GM19239 (cell line): ENCODE measurements at regions not wholly inside any gene's neighbourhood (a gene's known extent, or its start where the extent isn't known, plus 50 kb on each side); places are given as distances from the start of the nearest gene placed in this dataset.
"Not testable (repeated sequence)": the region's sequence is repeated elsewhere in the genome, so short reads cannot be mapped to it uniquely, and the experiment has no call there.

ENCODE experiments used
- DNase-seq: peaks from one replicate; pipeline ENCODE4 v3.0.0; 2011; ENCODE audit warnings: low spot score; ENCODE audit not compliant: insufficient read length
- FAIRE-seq: peaks from 2 replicates; lab custom pipeline; 2011; peaks lifted over from hg19 to GRCh38; lab: Jason Lieb, UNC

DNA sequence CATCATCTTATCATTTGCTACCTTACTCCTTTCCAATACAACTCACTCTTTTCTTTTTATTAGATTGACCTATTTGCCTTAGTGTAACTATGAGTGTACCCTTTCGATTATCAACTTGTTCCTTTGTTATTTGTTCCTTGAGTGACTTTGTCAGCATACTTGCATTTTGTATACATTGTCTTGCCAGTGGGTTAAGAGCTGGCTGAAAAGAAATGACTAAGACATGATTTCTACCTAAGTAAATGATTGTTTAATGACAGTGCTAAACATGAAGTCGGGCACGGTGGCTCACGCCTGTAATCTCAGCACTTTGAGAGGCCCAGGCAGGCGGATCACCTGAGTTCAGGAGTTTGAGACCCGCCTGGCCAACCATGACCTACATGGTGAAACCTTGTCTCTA is 1042.3 kb downstream of the TBL1XR1 start:
- FAIRE-seq (no peak), DNase-seq (no peak)

DNA sequence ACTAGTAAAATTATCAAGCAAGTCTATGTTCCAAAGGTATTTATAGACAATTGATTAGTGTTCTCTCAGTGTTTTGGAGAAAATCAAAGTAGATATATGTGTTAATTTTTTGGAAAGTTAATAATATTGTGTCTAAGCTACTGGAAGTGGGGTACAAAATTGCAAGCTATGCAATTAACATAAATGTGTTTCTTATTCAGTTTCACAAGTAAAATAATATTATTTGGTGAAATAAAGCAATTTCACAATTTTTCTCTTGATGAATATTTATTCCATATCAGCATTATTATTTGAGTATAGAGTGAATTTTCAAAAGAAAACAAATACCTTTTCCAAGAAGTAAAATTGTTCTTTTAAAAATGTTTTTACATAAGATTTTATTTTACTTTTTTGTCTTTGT is 1047.7 kb downstream of the TBL1XR1 start:
- FAIRE-seq: no peak
- no peak for DNase-seq

DNA sequence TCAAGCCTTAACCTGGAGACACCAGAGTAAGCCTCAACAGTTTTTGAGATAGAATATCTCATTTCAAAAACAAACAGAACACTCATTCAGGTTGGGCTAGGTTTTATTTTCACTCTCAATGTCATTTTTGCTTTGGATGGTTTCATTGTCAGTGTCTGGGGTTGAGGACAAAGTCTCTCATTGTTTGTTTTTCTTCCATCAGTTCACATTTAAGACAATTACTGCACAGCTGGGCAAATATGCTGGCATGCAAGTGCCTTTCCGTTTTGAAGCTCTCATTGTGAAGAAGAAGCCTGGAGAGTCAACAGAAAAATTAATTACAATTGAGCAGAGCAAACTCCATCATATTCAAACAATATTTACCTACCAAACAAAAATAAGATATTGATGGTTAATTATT is 1050.0 kb downstream of the TBL1XR1 start:
- FAIRE-seq (no peak), DNase-seq (no peak)

DNA sequence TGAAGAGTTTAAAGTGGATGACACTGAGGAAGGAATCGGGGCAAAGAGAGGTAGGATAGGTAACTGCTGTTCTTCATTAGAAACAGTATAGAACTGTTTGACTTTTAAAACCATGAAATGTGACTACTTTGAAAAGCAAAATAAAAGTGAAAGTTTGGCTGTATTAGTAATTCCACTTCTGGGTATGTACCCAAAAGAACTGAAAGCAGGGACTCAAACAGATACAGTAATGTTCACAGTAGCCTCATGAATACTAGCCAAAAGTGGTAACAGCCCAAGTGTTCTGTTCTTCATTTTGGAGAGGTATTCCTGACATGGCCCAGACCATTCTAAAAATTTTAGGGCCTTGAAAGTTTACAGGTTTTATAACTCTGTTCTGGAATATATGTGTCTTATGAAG is 1055.4 kb downstream of the TBL1XR1 start:
- FAIRE-seq: no peak

DNA sequence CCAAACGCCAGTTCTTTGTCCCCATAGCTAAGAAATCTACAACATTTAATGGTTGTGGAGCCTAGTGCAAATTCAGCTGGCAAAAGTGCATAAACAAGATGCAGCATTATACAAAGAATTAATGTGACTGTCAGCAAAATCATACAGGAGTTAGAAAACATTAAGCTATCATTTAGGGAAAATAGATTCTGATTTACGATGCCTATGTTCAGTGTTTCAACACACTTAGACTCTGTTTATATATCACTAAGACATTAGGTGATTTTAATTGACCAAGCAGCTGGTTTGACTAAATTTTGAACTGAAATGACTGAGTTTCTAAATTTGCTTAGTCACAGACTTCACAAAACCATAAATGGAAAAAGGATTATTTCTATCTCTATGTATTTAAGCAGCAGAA is 1076.8 kb downstream of the TBL1XR1 start:
- DNase-seq (no peak), FAIRE-seq (no peak)

More for the DNA sequence above, 1055.4 kb downstream of the TBL1XR1 start:
- DNase-seq: no peak

DNA sequence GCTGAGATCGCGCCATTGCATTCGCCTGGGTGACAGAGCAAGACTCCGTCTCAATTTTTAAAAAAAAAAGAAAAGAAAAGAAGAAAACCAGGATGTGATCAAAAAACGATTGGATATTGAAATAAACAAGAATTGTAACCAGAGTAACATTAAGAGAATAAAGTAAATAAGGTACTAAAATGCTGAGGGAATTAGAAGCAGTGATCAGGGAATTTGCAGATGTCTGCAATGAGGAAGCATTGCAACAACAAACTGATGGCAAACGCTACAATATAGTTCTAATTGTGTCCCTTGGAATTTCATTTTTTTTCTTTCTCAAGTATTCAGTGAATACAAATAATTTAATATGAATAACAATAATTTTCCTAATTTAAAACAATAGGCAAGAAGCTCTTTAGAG is 1077.5 kb downstream of the TBL1XR1 start:
- DNase-seq: no peak
- no peak for FAIRE-seq

DNA sequence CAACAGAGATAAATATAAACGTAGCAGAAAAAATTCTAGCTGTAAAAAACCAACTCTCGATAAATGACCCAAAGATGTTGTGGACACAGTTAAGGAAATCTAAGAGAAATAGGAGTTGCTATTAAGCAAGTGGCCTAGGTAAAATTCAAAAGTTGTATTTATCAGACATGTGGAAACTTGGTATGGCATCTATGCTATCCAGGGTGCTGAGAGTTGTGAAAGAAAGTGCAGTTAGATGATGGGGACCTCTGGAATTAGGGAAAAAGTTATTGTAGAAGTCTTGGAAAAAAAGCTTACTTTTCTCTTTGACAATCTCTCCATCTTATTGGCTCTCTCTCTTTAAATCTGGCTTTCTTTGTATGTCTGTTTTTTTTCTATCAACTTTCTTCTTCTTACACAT is 1090.9 kb downstream of the TBL1XR1 start:
- FAIRE-seq (no peak), DNase-seq (no peak)

DNA sequence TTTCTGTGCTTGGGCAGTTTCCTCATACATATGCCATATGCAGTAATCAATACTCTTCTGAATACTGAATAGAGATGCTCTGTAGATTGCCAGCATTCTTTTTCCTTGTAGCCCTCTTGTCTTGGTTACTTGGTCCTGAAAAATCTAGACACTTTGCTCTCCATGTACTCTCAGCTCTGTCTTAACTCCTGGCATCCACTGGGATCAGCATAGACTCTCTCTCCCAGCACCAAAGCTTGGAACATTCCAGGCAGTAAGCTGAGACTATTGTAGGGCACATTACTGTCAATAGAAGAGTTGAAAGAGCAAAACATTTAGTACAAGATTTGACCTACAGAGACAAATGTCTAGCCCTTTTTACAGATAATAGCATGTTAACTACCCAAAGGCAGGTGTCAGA is 1100.3 kb downstream of the TBL1XR1 start:
- DNase-seq: no peak
- no peak for FAIRE-seq

DNA sequence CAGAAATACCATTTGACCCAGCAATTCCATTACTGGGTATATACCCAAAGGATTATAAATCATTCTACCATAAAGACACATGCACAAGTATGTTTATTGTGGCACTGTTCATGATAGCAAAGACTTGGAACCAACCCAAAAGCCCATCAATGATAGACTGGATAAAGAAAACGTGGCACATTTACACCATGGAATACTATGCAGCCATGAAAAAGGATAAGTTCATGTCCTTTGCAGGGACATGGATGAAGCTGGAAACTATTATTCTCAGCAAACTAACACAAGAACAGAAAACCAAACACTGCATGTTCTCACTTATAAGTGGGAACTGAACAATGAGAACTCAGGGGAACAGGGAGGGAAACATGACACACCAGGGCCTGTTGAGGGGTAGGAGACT is 1103.4 kb downstream of the TBL1XR1 start:
- not testable (repeated sequence) for DNase-seq, FAIRE-seq

DNA sequence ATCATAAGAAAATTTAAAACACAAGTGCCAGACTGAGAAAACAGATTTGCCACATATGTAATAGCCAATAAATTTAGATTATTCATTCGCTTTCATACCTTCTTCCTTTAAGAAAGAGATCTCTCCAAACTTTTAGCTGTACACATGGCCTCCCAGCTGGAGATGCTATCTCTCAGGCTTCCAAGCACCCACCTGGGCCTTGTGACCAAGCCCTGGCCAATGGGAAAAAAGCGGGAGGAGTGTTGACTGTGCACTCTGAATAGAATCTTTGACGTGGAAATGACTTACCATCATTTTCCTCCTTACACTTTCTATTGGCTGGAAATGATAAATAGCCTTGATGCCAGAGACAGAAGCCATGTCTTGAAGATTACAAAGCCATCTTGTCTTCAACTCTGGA is 1106.6 kb downstream of the TBL1XR1 start:
- DNase-seq: no peak
- no peak for FAIRE-seq

DNA sequence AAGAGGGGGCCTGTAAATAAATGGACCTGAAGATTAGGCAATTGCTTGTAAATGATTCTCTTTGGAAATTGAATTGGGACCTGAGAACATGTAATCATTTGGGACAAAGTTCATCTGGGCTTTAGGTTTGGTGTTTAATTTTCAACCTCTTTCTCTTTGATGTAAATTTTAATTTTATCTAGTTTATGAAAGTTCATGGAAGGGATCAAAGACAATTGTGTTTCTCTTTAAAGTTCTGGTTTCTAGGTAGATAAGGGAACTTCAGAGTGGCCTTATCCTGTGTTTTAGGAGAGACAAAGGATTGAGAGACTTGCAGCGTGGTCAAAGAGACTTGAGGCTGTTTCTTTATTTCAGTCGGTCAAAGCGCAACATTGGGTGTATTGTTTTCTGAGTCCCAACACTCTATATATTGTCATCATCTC is 1108.3 kb downstream of the TBL1XR1 start:
- DNase-seq (no peak), FAIRE-seq (no peak)

DNA sequence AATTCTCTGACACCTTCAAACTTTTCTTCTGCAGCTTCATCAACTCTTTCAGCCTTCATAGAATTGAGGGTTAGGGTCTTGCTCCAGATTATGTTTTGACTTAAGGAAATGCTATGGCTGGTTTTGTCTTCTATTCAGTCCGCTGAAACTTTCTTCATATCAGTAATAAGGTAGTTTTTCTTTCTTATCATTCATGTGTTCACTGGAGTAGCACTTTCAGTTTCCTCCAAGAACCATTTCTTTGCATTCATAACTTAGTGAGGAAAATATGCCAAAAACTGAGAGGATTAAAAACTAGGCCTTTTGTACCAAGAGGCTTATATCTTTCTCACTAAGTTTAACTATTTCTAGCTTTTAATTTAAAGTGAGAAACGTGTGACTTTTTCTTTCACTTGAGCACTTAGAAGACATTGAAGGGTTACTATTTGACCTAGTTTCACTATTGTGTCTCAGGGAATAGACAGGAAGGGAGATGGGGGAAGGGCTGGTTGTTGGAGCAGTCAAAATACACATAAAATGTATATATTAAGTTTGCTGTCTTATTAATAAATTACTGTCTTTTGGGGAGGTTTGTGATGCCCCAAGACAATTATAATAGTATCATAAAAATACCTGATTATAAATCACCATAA is 1110.1 kb downstream of the TBL1XR1 start:
- FAIRE-seq (no peak), DNase-seq (no peak)

DNA sequence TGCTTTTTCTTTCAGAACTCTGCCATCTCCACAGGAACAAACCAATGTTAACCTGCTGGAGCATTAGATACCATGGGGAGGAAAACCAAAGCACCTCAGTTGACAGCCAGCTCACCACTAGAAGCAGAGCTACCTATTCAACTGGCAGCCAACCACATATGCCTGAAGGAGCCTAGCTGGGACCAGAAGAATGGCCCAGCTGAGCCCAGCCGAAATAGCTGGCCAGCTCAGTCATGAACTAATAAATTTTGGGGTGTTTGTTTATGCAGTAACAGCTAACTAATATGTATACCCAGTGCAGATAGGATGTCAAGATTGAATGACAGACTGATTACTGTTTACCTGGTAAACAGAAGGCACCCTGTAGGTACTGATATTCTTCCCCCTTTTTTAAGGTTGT is 1117.5 kb downstream of the TBL1XR1 start:
- FAIRE-seq: no peak
- DNase-seq: no peak

DNA sequence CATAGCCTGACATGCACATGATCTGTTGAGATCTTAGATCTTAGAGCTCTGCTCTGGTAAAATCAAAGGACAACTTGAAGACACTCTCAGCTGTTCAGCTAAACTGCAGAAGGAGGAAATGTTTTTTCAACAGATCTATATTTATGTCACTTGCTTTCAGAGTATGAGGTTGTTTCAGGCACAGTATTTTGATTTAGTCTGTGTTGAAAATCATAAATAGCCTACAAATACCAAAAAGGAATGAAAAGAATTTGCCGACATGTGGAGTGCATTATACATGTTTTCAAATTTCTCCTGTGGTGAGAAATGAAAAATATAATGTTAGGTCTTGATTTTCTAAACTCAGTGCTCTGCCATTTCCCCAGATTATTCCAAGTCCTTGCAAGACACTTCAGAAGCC is 1118.4 kb downstream of the TBL1XR1 start:
- FAIRE-seq: no peak
- DNase-seq: no peak

DNA sequence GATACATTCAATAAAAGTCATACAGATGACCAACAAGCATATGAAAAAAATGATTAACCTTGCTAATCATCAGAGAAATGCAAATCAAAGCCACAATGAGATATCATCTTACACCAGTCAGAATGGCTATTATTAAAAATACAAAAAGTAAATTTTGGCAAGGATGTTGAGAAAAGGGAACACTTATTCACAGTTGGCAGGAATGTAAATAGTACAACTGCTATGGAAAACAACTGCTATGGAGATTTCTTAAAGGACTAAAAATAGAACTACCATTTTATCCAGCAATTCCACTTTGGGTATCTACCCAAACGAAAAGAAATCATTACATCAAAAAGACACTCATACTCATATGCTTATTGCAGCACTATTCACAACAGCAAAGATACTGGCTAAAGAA is 1121.8 kb downstream of the TBL1XR1 start:
- DNase-seq (no peak), FAIRE-seq (no peak)

DNA sequence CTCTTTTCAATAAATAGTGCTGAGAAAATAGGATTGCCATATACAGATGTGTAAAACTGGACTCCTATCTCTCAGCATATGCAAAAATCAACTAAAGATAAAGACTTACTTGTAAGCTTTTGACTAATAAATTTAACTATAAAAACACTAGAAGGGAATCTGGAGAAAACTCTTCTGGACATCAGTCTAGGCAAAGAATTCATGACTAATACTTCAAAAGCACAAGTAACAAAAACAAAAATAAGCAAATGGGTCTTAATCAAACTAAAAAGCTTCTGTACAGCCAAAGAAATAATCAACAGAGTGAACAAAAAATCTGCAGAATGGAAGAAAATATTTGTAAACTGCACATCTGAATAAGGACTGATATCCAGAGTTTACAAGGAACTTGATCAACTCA is 1122.2 kb downstream of the TBL1XR1 start:
- DNase-seq: no peak
- FAIRE-seq: no peak

DNA sequence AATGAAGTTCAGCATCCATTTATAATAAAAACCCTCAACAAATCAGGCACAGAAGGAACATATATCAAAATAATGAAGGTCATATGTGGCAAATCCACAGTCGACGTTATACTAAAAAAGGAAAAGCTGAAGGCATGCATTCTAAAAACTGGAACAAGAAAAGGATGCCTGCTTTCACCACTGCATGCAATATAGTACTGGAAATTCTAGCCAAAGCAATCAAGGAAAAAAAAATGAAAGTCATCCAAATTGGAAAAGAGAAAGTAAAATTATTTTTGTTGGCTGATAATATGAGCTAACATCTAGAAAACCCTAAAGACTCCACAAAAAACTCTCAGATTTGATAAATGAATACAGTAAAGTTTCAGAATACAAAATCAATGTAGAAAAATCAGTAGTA is 1123.2 kb downstream of the TBL1XR1 start:
- DNase-seq (no peak), FAIRE-seq (no peak)

DNA sequence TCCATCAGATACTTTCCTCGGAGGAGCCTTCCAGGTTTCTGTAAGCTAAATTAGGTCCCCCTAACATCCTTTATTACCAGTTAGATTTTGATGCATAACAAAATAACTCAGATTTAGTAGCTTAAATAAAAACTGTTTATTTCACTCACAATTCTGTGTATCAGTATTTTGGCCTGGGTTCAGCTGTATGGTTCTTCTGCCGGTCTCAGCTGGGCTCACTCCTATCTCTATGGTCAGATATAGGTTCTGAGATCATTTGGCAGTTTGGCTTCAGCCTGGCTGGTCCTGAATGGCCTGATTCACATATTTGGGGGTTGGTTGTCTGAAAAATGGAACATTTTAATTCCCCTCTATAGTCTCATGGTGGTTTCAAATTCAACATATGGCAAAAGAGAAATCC is 1125.3 kb downstream of the TBL1XR1 start:
- no peak for FAIRE-seq
- DNase-seq: no peak

DNA sequence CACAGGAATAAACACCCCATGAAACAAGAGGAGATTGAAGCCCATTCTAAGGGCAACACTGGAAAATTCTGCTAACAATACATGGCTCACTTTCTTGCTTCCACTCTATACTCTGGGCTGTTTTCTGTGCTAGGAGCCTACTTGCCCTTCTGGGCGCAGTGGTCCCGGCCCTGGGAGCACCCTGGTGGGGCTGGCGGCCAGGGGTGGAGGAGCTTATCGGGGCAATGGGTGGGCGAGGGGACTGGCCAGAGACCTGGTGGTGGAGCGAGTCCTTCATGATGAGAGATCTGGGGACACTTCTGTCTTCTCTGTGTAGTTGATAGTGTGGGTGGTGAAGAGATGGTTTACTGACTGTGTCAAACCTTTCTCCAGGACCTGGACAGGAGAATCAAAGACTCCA is 1128.5 kb downstream of the TBL1XR1 start:
- FAIRE-seq (no peak), DNase-seq (no peak)

DNA sequence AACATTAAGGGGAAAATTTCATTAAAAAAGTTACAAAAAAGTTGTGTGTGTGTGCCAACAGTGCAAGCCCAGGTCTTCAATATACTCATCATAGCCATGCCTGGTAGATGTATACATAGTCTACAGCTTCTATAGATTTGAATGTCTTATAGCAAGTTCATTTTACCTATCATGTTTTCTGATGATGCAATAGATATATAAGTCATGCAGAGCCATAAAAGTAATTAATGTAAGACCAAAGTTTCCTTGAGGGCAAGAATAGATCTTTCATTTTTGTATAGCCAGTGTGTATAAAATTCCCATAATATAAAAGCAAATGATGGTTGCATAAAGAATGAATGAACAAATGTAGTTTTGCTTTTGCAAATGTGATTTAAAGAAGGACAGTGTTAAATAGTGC is 1138.4 kb downstream of the TBL1XR1 start:
- FAIRE-seq (no peak), DNase-seq (no peak)

DNA sequence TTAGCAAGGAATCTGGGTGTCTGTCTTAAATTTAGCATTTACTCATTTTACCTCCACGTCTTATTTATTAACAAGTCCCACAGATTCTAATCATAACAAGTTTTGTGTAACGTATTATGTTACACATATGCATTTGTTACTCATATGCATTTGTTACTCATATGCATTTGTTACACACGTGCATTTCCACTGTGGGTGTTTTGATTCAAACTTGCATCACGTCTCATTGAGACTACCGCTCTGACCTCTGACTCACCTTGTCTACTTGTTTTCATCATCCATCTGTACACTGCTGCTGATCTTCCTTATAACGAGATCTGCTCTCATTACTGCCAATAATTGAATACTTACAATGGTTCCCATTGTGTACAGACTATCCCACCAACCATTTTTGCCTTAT is 1141.4 kb downstream of the TBL1XR1 start:
- FAIRE-seq (no peak), DNase-seq (no peak)

DNA sequence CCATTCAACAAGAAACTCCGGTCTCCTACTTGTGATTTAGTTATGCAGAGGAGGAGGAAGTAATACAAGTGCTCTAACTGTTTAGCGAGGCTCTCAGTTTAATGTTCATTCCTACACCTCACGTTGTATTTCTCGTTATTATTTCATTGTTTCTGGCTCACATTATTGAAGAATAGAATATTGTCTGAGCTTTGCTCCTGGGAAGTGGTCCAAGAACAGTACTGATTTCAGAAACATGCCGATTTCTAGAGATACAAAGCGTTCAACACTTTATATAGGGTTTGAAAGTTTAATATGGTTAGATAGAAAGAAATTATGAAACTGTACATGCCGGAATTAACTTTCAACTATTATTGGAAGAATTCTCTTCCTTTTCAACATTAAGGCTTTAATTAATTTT is 1145.5 kb downstream of the TBL1XR1 start:
- FAIRE-seq: no peak
- no peak for DNase-seq

DNA sequence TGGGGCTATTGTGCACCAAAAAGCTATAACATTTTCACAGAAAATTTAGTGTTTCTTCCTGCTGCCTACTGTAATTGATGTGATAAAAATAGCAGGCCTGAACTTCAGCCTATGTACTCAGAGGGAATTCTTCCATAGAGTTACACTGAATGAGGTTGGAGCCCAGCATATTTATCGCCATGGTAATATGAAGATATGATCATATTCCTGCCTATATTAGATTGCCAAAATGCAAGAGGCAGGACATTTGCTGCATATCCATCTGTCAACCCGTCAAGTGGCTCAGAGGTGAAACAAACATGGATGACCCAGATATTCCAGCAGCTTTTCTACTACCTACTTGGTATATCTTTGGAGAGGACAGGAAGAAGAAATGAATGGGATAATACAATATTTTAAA is 1150.6 kb downstream of the TBL1XR1 start:
- DNase-seq: no peak
- FAIRE-seq: no peak
